NT2/D1 (cell line): ENCODE measurements at regions not wholly inside any gene's neighbourhood (a gene's known extent, or its start where the extent isn't known, plus 50 kb on each side); places are given as distances from the start of the nearest gene placed in this dataset.

Experiments used
- SUZ12 ChIP-seq: IDR thresholded peaks from 2 replicates; pipeline ENCODE4 v1.6.1; 2011; ENCODE audit not compliant: insufficient read length, insufficient read depth; ENCODE audit errors: extremely low read depth
- ZNF274 ChIP-seq: IDR thresholded peaks from 2 replicates; pipeline ENCODE4 v1.6.1; 2011; ENCODE audit warnings: mild to moderate bottlenecking, low read depth, low read length

- TF ChIP-seq SUZ12: no peak
- TF ChIP-seq ZNF274: no peak
These were observed 1048.4 kb downstream of the TBC1D22A start for GRCh38 chr22:47810505-47811500.
